AG09309 (cell line): ENCODE measurements at regions not wholly inside any gene's neighbourhood (a gene's known extent, or its start where the extent isn't known, plus 50 kb on each side); places are given as distances from the start of the nearest gene placed in this dataset.

Experiments
- DNase-seq: peaks from one replicate; pipeline ENCODE4 v3.0.0-alpha.2; 2010; ENCODE audit warnings: low read depth
- H3K4me3 ChIP-seq: 2 replicates; pipeline ENCODE4 v1.5.1; 2011; ENCODE audit warnings: mild to moderate bottlenecking, low read depth, low read length, moderate library complexity; ENCODE audit not compliant: control insufficient read depth
- TF ChIP-seq, protein P1 (sequence below): IDR thresholded peaks from 2 replicates; pipeline ENCODE4 v1.5.1; 2011; ENCODE audit warnings: mild to moderate bottlenecking, low read depth, low read length, inconsistent platforms; ENCODE audit not compliant: insufficient read depth, control insufficient read depth; ENCODE audit errors: missing control alignments

DNA sequence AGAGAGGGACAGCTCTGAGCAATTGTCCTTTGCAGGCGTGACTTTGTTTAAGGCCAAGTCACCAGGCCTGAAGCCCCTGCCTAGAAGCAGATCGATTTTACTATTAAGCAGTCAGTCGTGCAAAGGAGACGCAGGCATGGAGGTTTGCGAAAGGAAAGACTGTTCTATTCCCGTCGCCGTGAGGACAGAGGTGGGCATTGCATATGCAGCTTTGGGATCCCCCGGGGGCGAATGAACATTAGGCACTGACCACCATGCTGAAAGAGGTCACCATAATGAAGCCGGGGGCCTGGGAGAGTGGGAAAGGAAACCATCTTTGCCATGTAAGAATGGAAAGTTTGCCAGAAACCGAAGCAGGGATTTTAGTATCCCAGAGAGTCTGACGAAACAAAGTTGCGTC, 231.6 kb downstream of the BCL11A start:
- TF ChIP-seq, protein P1, sequence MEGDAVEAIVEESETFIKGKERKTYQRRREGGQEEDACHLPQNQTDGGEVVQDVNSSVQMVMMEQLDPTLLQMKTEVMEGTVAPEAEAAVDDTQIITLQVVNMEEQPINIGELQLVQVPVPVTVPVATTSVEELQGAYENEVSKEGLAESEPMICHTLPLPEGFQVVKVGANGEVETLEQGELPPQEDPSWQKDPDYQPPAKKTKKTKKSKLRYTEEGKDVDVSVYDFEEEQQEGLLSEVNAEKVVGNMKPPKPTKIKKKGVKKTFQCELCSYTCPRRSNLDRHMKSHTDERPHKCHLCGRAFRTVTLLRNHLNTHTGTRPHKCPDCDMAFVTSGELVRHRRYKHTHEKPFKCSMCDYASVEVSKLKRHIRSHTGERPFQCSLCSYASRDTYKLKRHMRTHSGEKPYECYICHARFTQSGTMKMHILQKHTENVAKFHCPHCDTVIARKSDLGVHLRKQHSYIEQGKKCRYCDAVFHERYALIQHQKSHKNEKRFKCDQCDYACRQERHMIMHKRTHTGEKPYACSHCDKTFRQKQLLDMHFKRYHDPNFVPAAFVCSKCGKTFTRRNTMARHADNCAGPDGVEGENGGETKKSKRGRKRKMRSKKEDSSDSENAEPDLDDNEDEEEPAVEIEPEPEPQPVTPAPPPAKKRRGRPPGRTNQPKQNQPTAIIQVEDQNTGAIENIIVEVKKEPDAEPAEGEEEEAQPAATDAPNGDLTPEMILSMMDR, result no peak

DNA sequence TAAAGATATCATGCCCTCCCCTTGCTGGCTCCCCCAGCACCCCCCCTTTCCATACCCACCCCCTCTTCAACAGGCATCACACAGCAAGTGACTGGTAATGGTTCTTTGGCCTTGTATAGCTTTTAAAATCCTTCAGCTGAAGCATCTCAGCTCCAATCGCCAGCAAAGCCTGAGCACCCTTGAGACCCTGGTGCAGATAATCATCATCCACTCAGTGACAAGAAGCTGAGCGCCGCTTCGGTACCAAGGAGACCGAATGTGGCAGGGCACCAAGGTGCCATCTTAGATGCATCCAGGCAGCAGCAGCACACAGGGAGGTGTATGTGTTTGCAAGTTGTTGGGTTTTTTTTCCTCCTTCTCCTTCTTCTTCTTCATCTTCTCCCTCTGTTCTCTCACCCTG, 232.7 kb downstream of the BCL11A start:
- no peak for DNase-seq
- TF ChIP-seq, protein P1, result no peak

More for the DNA sequence above, 231.6 kb downstream of the BCL11A start:
- no peak for DNase-seq
- no peak overlapping the region for H3K4me3 ChIP-seq

GRCh38 chr2:60319031-60319547, 234.4 kb downstream of the BCL11A start:
- H3K4me3 ChIP-seq, result no peak overlapping the region
- DNase-seq, result no peak
- TF ChIP-seq, protein P1, result no peak

More for the DNA sequence above, 232.7 kb downstream of the BCL11A start:
- H3K4me3 ChIP-seq, result no peak overlapping the region

- DNase-seq, result no peak
- TF ChIP-seq, protein P1, result no peak
- H3K4me3 ChIP-seq, result no peak overlapping the region
Measured at GRCh38 chr2:60318544-60318943, 234.9 kb downstream of the BCL11A start.

GRCh38 chr2:60317844-60318243, 235.6 kb downstream of the BCL11A start:
- TF ChIP-seq, protein P1, result no peak
- no peak for DNase-seq
- no peak overlapping the region for H3K4me3 ChIP-seq

GRCh38 chr2:60317034-60317386, 236.4 kb downstream of the BCL11A start:
- H3K4me3 ChIP-seq, result no peak overlapping the region
- no peak for DNase-seq
- TF ChIP-seq, protein P1, result no peak

DNA sequence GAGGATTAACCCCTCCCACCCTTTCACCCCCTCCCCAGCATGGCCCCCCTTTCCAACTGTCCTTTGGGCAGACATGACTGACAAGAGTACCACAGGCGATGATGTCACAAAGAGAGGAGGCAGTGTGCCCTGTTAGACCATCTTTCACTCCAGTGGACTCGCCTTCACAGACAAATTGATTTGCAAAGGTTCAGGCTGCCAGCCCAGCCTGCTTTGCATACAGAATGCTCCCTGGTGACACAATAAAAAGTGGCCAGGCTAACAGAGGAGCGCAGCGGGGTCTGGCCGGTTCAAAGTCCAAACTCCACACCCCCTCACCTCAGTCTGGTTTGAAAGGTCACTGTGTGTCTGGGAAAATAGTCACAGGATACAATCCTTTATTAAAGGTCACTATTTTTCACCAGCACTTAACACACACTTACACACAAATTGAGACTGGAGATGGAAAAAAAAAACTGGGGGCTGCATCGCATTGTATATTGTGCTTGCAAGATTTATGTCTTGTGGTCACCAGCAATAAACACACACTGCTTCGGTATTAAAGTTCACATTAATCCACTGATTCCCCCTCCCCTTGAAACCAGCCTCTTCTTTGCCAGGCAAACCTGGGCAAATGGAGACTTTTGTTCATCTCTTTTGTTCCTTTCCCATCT, 236.9 kb downstream of the BCL11A start:
- no peak for DNase-seq
- TF ChIP-seq, protein P1, result no peak
- no peak overlapping the region for H3K4me3 ChIP-seq
